CD4-positive, alpha-beta T cell (primary cell): ENCODE measurements at regions not wholly inside any gene's neighbourhood (a gene's known extent, or its start where the extent isn't known, plus 50 kb on each side); places are given as distances from the start of the nearest gene placed in this dataset.

Experiments
- ATAC-seq: fragments of 200-7000 bp; cut with Tn5 transposase; one replicate; pipeline ENCODE4 v1.10.0; 2022; ENCODE audit warnings: mild to moderate bottlenecking; ENCODE audit not compliant: poor library complexity
- CTCF ChIA-PET: fragments of 350-600 bp; sonication (Branson Sonifier 250); formaldehyde crosslinking; loops from one replicate; lab custom pipeline; 2021; ENCODE audit warnings: antibody characterized with exemption, inconsistent platforms; lab: Charles Lee
- POLR2A ChIA-PET: fragments of 350-600 bp; sonication (Branson Sonifier 250); formaldehyde crosslinking; loops from one replicate; lab custom pipeline; 2021; ENCODE audit warnings: antibody characterized with exemption, inconsistent platforms; lab: Charles Lee
- DNase-seq, 14 experiments: peaks; one replicate each; pipeline ENCODE4 v3.0.0-alpha.2; 2013 to 2020; ENCODE audit warnings: mixed read lengths in 2 of 14
- H3K27ac ChIP-seq, 2 donors: one replicate each; pipeline versions ENCODE4 v1.5.1 to v1.7.0; 2013; ENCODE audit warnings: low read length in 2 of 2, low read depth in 1 of 2, mild to moderate bottlenecking in 1 of 2
- H3K27me3 ChIP-seq, 2 experiments: 1 replicate in 1 of 2; 2 replicates in 1 of 2; pipeline versions ENCODE4 v1.6.1 to v1.7.0; 2013; ENCODE audit warnings: low read length in 2 of 2, control low read depth in 1 of 2, mild to moderate bottlenecking in 1 of 2, moderate library complexity in 1 of 2; ENCODE audit not compliant: insufficient read depth in 2 of 2, control insufficient read depth in 1 of 2
- H3K36me3 ChIP-seq: one replicate; pipeline ENCODE4 v1.6.1; 2013; ENCODE audit warnings: low read length, control low read depth; ENCODE audit not compliant: insufficient read depth
- H3K4me1 ChIP-seq: one replicate; pipeline ENCODE4 v1.6.1; 2013; ENCODE audit warnings: low read length, control low read depth; ENCODE audit not compliant: insufficient read depth
- H3K4me3 ChIP-seq: one replicate; pipeline ENCODE4 v1.5.1; 2013; ENCODE audit warnings: mild to moderate bottlenecking, low read length, moderate library complexity
- H3K9me3 ChIP-seq, 2 experiments: 1 replicate in 1 of 2; 2 replicates in 1 of 2; pipeline versions ENCODE4 v1.6.1 to v1.7.0; 2013; ENCODE audit warnings: low read length in 2 of 2, mild to moderate bottlenecking in 2 of 2, control low read depth in 1 of 2, moderate library complexity in 1 of 2; ENCODE audit not compliant: control insufficient read depth in 1 of 2, insufficient read depth in 1 of 2
- H3K27ac Mint-ChIP-seq: one replicate; pipeline ENCODE4 v1.8.0; 2020; ENCODE audit warnings: mixed read lengths
- H3K27me3 Mint-ChIP-seq: one replicate; pipeline ENCODE4 v1.8.0; 2021; ENCODE audit warnings: mixed read lengths
- H3K36me3 Mint-ChIP-seq: one replicate; pipeline ENCODE4 v1.8.0; 2021; ENCODE audit warnings: low read depth, mixed read lengths
- H3K4me1 Mint-ChIP-seq: one replicate; pipeline ENCODE4 v1.8.0; 2021; ENCODE audit warnings: low read depth, mixed read lengths
- H3K4me3 Mint-ChIP-seq: one replicate; pipeline ENCODE4 v1.8.0; 2020; ENCODE audit warnings: mild to moderate bottlenecking, mixed read lengths
- H3K9me3 Mint-ChIP-seq: one replicate; pipeline ENCODE4 v1.8.0; 2020; ENCODE audit warnings: mixed read lengths
- intact Hi-C, 2 experiments: fragments of 100-400 bp; cut with DNase I in 1 of 2; cut with micrococcal nuclease in 1 of 2; formaldehyde crosslinking; loops; one replicate each; pipeline versions ENCODE4 v1.15.1 to v1.9.0; 2023 to 2025; cut with DNase I, micrococcal nuclease
- TF ChIP-seq, protein P1 (sequence below): fragments of 200-600 bp; IDR thresholded peaks from one replicate; pipeline ENCODE4 v1.8.0; 2022; ENCODE audit warnings: antibody characterized with exemption, mild to moderate bottlenecking

DNA sequence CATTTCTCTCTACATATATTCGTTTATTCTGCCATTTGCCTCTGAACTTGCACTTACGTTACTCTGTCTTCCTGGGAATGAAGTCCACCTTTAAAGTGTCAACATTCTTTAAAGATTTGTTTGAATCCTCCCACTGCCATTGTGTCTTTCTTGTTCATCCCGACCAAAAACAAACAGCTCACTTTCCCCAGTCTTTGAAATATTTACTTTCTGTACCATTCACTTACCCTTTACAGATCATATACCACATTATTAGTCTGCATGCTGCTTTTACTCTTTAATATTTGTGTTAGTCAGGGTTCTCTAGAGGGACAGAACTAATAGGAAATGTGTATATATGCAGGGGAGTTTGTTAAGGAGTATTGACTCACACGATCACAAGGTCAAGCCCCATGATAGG is 176.6 kb upstream of the STARD13 start:
- H3K9me3 Mint-ChIP-seq = peaks cover 2% of the 10 kb centered on the region
- Histone ChIP-seq H3K27me3 (no peaks in the 10 kb centered on the region), H3K9me3 (peaks cover 0 to 5% of the 10 kb centered on the region in 2 experiments), H3K36me3 (no peaks in the 10 kb centered on the region), H3K4me3 (no peak overlapping the region), H3K27ac (no peak overlapping the region), H3K4me1 (no peaks in the 10 kb centered on the region)
- TF ChIP-seq, protein P1, sequence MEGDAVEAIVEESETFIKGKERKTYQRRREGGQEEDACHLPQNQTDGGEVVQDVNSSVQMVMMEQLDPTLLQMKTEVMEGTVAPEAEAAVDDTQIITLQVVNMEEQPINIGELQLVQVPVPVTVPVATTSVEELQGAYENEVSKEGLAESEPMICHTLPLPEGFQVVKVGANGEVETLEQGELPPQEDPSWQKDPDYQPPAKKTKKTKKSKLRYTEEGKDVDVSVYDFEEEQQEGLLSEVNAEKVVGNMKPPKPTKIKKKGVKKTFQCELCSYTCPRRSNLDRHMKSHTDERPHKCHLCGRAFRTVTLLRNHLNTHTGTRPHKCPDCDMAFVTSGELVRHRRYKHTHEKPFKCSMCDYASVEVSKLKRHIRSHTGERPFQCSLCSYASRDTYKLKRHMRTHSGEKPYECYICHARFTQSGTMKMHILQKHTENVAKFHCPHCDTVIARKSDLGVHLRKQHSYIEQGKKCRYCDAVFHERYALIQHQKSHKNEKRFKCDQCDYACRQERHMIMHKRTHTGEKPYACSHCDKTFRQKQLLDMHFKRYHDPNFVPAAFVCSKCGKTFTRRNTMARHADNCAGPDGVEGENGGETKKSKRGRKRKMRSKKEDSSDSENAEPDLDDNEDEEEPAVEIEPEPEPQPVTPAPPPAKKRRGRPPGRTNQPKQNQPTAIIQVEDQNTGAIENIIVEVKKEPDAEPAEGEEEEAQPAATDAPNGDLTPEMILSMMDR = no peak
- no peaks in the 10 kb centered on the region for H3K4me1 Mint-ChIP-seq
- POLR2A ChIA-PET = no interaction called here
- ATAC-seq = no peak
- H3K27ac Mint-ChIP-seq = no peak overlapping the region
- CTCF ChIA-PET = no interaction called here
- intact Hi-C loops = no loop called here
- no peaks in the 10 kb centered on the region for H3K36me3 Mint-ChIP-seq
- no peak for DNase-seq
- H3K27me3 Mint-ChIP-seq = peaks cover 4% of the 10 kb centered on the region
- H3K4me3 Mint-ChIP-seq = no peak overlapping the region

DNA sequence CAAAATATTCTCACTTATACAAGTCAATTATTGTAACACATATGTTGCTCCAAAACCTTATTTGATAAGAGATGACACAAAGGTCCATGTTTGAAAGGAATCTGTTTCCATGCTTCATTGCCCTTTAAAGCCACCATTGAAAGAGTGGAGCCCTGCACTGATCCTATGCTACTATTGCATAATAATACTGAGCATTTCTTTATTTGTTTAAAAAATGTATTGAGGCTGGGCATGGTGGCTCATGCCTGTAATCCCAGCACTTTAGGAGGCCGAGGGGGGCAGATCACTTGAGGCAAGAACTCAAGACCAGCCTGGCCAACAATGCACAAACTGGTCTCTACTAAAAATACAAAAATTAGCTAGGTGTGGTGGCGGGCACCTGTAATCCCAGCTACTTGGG is 178.8 kb upstream of the STARD13 start:
- Mint-ChIP-seq H3K4me1 (no peaks in the 10 kb centered on the region), H3K27me3 (peaks cover 4% of the 10 kb centered on the region), H3K27ac (no peak overlapping the region), H3K9me3 (peaks cover 2% of the 10 kb centered on the region), H3K4me3 (no peak overlapping the region), H3K36me3 (no peaks in the 10 kb centered on the region)
- H3K27me3 ChIP-seq = no peaks in the 10 kb centered on the region
- H3K27ac ChIP-seq = no peak overlapping the region
- H3K4me3 ChIP-seq = no peak overlapping the region
- TF ChIP-seq, protein P1 = no peak
- intact Hi-C loops = no loop called here
- ATAC-seq = no peak
- ChIA-PET CTCF (no interaction called here), POLR2A (no interaction called here)
- no peaks in the 10 kb centered on the region for H3K4me1 ChIP-seq
- no peak for DNase-seq
- H3K36me3 ChIP-seq = no peaks in the 10 kb centered on the region
- peaks cover 0 to 5% of the 10 kb centered on the region in 2 experiments for H3K9me3 ChIP-seq

DNA sequence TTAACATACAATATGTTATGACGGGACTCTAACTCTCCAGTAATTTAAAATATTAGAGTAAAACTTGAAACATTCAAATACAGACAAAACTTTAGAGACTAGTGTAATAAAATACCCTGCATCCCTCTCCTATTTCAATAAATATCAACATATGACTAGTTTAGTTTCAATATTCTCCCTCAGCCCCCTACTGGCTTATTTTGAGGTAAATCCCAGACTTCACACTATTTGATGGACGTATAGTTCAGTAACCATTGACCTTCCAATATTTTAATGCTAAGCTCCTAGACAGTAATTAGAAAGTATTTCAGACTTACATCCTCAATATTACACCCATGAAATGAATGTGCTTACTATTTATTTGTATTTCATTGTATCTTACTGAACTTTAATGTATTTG is 180.7 kb upstream of the STARD13 start:
- H3K27ac Mint-ChIP-seq = no peak overlapping the region
- CTCF ChIA-PET = no interaction called here

More for the DNA sequence above, 180.7 kb upstream of the STARD13 start:
- POLR2A ChIA-PET = no interaction called here
- H3K4me3 Mint-ChIP-seq = no peak overlapping the region
- no peak overlapping the region for H3K4me3 ChIP-seq
- DNase-seq (no peak), ATAC-seq (no peak)
- H3K36me3 Mint-ChIP-seq = no peaks in the 10 kb centered on the region
- TF ChIP-seq, protein P1 = no peak
- no peaks in the 10 kb centered on the region for H3K36me3 ChIP-seq
- no peaks in the 10 kb centered on the region for H3K4me1 Mint-ChIP-seq
- no peaks in the 10 kb centered on the region for H3K27me3 ChIP-seq
- no peaks in the 10 kb centered on the region for H3K9me3 ChIP-seq
- no peak overlapping the region for H3K27ac ChIP-seq
- intact Hi-C loops = no loop called here
- H3K27me3 Mint-ChIP-seq = peaks cover 7% of the 10 kb centered on the region
- H3K9me3 Mint-ChIP-seq = peaks cover 2% of the 10 kb centered on the region
- H3K4me1 ChIP-seq = no peaks in the 10 kb centered on the region
